SK-N-MC (cell line): ENCODE measurements at regions not wholly inside any gene's neighbourhood (a gene's known extent, or its start where the extent isn't known, plus 50 kb on each side); places are given as distances from the start of the nearest gene placed in this dataset.
"Not testable (repeated sequence)": the region's sequence is repeated elsewhere in the genome, so short reads cannot be mapped to it uniquely, and the experiment has no call there.

Experiments
- DNase-seq: peaks from one replicate; pipeline ENCODE4 v3.0.0-alpha.2; 2011; ENCODE audit warnings: low read depth, low spot score
- H3K27ac ChIP-seq: fragments of 200-600 bp; sonication (generic); 2 replicates; pipeline ENCODE4 v1.5.1; 2016; ENCODE audit warnings: mixed run types
- H3K36me3 ChIP-seq: fragments of 200-600 bp; sonication (generic); 2 replicates; pipeline ENCODE4 v1.6.1; 2017; ENCODE audit warnings: antibody characterized with exemption, low read length, mixed read lengths; ENCODE audit not compliant: insufficient read depth
- H3K4me3 ChIP-seq: fragments of 200-600 bp; sonication (generic); 2 replicates; pipeline ENCODE4 v1.5.1; 2016
- H3K9ac ChIP-seq: fragments of 200-600 bp; sonication (generic); 2 replicates; pipeline ENCODE4 v1.8.0; 2017; ENCODE audit warnings: mixed run types, mixed read lengths; ENCODE audit not compliant: insufficient read length
- H3K9me3 ChIP-seq: fragments of 200-600 bp; sonication (generic); 2 replicates; pipeline ENCODE4 v1.6.1; 2017; ENCODE audit warnings: low read depth, mild to moderate bottlenecking, antibody characterized with exemption, low read length, moderate library complexity, mixed read lengths
- FOXP2 ChIP-seq: optimal IDR thresholded peaks from 2 replicates; pipeline ENCODE3; 2011; ENCODE audit warnings: mild to moderate bottlenecking, moderate library complexity; ENCODE audit not compliant: insufficient read depth; ENCODE audit errors: extremely low read length, control extremely low read depth

DNA sequence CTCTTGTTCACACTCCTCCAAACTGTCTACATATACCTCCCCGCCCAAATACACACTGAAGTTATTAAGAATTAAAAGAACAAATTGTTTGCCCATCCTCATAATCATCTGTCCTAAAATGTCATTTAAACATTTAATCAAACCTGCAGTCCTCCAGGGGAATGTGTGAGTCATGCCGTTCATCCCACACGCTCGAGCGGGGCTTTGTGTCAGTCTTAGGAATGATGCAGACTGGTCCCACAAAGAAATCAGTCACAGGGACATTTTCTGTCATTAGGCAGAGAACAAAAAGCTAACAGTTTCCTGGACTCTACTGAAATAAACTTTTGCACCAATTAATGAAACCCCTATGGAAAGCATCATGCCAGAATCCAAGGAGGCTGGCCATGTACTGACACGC lies 194.6 kb downstream of the ZNF92 start:
- DNase-seq = not testable (repeated sequence)

DNA sequence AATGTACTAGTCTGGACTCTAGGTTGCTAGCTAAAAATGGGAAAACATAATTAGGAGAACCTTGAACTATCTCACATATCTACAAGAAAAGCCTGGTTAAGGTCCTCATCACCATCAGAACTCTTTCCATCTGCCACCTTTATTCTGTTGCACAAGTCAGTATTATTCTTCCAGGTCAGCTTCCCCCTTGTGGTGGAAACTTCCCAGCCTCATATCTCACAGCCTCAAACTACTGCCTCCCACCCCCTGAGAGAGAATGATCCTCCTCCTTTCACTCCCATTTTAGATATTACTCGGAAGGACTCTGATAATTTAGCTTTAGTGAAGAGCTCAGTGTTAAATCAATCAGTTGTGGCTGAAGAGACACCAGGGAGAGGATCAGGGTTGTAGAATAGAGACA lies 197.3 kb downstream of the ZNF92 start:
- not testable (repeated sequence) for H3K27ac ChIP-seq, H3K9me3 ChIP-seq, H3K9ac ChIP-seq, DNase-seq, H3K4me3 ChIP-seq, H3K36me3 ChIP-seq

More for the DNA sequence above, 194.6 kb downstream of the ZNF92 start:
- not testable (repeated sequence) for H3K27ac ChIP-seq, H3K4me3 ChIP-seq, H3K9me3 ChIP-seq, H3K9ac ChIP-seq, H3K36me3 ChIP-seq

DNA sequence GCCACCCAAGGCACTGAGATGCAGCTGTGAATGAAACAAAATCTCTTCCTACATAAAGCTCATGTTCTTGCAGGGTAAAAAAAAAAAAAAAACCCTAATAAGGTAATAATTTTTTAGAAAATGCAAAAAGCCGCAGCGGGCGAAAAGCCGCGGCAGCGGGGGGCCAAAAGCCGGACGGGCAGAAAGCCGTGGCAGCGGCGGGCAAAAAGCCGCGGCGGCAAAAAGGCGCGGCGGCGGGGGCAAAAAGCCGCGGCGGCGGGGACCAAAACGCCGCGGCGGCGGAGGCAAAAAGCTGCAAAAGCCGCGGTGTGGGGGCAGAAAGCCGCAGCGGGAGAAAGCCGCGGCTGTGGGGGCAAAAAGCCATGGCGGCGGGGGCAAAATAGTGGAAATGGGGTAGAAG lies 198.9 kb downstream of the ZNF92 start:
- not testable (repeated sequence) for DNase-seq, H3K27ac ChIP-seq, H3K36me3 ChIP-seq, H3K9me3 ChIP-seq, H3K9ac ChIP-seq
- peak overlapping the region; percentile 47; the same call in 1 of the 2 replicates for H3K4me3 ChIP-seq

DNA sequence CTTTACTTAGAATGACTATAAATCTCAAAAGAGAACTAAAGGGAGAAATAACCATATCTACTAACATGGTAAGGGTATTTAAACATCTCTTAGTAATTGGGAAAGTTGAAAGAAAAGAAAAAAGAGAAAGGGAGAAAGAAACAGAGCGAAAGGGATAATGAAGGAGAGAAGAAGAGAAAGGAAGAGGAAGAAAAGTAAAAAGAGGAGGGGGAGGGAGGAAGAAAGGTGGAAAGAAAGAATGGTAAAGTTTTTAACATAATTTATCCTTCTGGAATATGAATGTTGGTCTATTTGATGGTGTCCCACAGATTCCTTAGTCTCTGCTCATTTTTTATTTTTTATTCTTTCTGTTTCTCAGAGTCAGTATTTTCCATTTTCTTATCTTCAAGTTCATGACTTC lies 202.7 kb downstream of the ZNF92 start:
- H3K4me3 ChIP-seq, H3K9ac ChIP-seq, H3K9me3 ChIP-seq, H3K36me3 ChIP-seq, DNase-seq, H3K27ac ChIP-seq: not testable (repeated sequence)

DNA sequence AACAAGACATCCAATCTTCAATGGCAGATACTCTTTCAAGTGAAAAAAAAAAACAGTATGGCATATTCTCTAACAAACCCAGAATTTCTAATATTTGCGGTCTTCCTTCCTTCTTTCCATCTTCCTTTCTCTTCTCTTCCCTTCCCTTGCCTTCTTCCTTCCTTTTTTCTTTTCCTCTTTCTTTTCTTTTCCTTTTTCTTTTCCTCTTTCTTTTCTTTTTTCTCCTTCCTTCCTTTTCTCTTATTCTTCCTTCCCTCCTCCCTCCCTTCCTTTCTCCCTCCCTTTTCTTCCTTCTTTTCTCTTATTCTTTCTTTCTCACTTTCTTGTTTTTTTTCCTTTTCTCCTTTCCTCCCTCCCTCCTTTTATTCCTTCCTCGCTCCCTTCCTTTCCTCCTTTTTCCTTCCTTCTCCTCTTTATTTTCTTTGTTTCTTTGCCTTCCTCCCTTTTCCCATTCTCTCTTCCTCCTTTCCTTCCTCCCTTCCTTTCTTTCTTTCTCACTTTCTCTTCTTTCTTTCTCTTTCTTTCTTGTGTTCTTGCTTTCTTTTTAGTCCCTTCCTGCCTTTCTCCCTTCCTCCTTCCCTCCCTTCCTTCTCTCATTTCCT lies 209.0 kb downstream of the ZNF92 start:
- not testable (repeated sequence) for H3K27ac ChIP-seq, H3K9ac ChIP-seq, H3K9me3 ChIP-seq, H3K4me3 ChIP-seq, DNase-seq, H3K36me3 ChIP-seq

DNA sequence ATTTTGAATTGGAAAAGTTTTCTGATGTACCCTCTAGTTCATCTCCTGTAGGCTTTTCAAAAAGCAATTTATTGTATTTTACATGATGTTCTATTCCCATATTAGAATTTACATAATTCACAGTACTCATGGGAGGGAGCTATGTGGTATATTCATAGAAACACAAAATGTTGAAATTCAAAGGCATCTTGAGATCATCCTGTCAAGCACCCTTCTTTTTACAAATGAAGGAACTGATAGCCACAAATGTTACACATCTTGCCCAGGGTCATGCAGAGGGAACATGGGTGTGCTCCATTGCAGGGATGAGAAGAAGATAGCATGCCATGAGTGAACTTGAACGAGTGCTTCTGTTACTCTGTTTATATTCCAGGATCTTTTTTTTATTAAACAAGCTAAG lies 228.8 kb downstream of the ZNF92 start:
- not testable (repeated sequence) for H3K4me3 ChIP-seq, H3K36me3 ChIP-seq, DNase-seq, H3K9ac ChIP-seq, H3K27ac ChIP-seq, H3K9me3 ChIP-seq

DNA sequence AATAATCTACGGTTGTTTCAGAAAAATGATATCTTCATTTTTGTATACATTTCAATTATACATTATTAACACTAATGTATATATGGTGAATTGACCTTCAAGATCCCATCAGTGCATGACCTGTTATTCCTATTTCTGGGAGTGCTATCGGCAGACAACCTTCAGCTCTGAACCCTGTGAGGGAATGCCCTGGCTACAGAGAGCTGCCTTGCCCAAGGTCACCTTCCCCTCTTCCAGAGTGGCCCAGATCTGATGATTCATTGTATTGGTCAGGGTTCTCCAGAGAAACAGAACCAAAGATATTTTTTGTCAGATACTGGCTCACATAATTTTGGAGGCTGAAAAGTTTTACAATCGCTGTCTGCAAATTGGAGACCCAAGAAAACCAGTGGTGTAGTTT lies 235.5 kb downstream of the ZNF92 start:
- H3K9ac ChIP-seq = no peak overlapping the region
- no peaks in the 10 kb centered on the region for H3K36me3 ChIP-seq
- no peak for TF ChIP-seq FOXP2
- no peaks in the 10 kb centered on the region for H3K9me3 ChIP-seq
- H3K4me3 ChIP-seq = no peak overlapping the region
- H3K27ac ChIP-seq = no peak overlapping the region
- no peak for DNase-seq

DNA sequence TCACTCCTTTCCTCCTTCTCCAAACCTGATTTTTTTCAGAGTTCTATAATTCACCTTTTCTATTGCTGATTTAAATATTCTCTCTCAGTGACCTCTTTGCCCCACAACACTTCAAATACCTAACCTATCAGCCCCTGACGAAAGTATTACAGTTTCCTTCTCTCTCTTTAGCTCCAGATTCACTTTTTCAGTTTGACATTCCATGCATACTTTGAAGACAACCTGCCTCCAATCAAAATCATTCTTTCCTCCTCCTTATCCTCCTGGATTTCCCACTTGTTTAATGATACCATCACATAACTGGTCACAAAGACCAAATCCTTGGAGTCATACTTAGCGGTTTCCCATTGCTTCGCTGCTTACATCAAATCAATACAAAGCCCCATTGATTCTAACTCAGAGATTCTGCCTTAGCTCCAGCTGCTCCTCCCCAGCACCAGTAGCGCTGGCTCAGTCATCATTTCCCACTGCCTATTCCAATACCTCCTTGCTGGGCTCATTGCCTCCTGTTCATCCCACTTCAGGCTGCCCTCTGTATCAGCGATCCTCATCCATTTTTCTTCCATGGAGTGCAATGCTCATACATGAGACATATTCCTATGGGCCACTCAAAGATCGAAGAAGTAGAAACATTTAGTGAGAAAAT lies 240.1 kb downstream of the ZNF92 start:
- H3K9me3 ChIP-seq, H3K36me3 ChIP-seq, H3K4me3 ChIP-seq, DNase-seq, H3K27ac ChIP-seq, H3K9ac ChIP-seq: not testable (repeated sequence)

DNA sequence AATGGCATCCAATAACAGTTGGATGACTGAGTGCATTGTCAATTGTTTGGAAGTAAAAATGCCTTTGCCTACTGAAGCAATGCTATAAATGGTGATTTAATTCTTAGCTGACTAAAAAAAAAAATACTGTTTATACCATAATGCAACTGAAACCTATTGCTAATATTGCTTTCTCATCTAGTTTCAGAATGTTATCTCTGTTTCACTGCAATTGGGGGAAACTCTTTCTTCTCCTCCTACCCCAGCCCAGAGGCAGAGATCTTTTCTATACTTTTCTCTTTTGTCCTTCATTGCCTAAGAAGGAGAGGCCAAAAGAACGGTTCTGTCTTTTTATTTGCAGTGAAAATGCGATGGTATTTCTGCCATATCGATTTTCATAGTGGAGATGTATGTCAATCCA lies 242.5 kb downstream of the ZNF92 start:
- not testable (repeated sequence) for DNase-seq, H3K9me3 ChIP-seq, H3K27ac ChIP-seq, H3K4me3 ChIP-seq, H3K36me3 ChIP-seq, H3K9ac ChIP-seq

DNA sequence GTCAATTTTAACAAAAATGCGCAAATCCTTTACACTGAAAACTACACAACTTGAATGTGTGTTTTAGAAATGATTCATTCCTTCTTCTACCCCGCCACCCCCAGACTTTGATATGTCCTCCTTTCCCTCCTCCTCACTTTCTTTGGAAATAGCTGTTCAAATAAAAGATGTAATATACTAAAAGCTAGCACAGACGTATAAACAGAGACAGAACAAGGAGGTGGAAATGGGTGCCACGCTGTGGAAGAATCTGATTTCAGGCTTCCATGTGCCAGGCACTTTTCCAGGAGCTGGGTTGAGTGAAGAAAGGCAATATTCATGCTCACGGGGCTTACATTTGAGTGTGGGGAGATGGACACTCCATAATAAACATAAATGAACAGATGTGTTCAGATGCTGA lies 246.6 kb downstream of the ZNF92 start:
- H3K9ac ChIP-seq, DNase-seq, H3K27ac ChIP-seq, H3K9me3 ChIP-seq, H3K4me3 ChIP-seq, H3K36me3 ChIP-seq: not testable (repeated sequence)

DNA sequence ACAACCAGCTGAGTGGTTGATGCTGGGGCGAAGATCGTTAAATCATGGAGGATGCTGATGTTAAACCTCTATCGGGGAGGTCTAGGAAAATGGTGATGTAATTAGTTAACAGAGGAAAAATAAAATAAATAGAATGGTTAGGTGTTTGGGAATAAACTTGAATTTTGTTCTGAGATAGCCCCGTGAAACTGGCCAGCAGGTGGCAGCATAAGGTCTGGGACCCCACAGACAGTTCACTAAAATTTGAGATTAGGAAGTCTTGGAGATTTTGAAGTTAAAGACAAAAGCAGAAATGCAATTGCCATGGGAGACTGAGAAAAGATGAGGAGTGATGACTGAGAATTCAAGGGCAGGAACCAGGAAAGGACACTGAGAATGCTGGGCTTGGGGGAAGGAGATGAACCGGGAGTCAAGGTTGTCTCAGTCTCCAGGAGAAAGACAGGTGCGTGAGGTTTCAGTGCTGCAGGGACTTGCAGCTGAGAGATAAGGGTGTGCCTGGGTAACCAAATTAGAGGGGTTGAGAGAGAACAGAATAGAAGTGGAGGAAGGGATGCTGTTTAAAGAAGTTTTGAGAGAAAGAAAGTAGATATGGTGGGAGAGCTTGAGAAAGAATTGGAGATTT lies 248.0 kb downstream of the ZNF92 start:
- not testable (repeated sequence) for H3K9ac ChIP-seq, DNase-seq

DNA sequence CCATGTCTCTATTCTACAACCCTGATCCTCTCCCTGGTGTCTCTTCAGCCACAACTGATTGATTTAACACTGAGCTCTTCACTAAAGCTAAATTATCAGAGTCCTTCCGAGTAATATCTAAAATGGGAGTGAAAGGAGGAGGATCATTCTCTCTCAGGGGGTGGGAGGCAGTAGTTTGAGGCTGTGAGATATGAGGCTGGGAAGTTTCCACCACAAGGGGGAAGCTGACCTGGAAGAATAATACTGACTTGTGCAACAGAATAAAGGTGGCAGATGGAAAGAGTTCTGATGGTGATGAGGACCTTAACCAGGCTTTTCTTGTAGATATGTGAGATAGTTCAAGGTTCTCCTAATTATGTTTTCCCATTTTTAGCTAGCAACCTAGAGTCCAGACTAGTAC lies 241.6 kb upstream of the VKORC1L1 start:
- not testable (repeated sequence) for DNase-seq, H3K27ac ChIP-seq, H3K9ac ChIP-seq, H3K4me3 ChIP-seq, H3K9me3 ChIP-seq, H3K36me3 ChIP-seq

More for the DNA sequence above, 248.0 kb downstream of the ZNF92 start:
- H3K36me3 ChIP-seq, H3K4me3 ChIP-seq, H3K27ac ChIP-seq, H3K9me3 ChIP-seq: not testable (repeated sequence)

DNA sequence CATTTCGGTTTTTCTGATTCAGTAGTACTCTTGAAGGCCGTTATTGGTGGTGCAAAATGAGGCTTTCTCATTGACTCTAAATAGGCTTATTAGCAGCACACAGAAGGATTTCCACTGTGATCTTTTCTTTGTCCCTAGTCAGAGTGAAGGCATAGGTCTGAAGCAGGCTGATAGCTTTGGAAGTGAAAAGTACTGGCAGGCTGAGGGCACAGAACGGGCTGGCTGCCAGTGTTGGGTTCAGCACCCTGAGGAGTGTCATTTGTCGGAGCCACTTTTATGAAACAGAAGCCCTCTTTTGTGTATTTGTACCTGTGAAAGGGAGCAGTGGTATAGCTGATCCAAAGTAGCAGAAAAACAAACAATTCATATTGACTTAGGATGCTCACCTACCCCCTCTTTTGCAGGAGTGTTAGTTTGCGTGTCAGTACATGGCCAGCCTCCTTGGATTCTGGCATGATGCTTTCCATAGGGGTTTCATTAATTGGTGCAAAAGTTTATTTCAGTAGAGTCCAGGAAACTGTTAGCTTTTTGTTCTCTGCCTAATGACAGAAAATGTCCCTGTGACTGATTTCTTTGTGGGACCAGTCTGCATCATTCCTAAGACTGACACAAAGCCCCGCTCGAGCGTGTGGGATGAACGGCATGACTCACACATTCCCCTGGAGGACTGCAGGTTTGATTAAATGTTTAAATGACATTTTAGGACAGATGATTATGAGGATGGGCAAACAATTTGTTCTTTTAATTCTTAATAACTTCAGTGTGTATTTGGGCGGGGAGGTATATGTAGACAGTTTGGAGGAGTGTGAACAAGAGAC lies 239.1 kb upstream of the VKORC1L1 start:
- not testable (repeated sequence) for H3K4me3 ChIP-seq, H3K27ac ChIP-seq, H3K36me3 ChIP-seq, DNase-seq, H3K9me3 ChIP-seq, H3K9ac ChIP-seq

DNA sequence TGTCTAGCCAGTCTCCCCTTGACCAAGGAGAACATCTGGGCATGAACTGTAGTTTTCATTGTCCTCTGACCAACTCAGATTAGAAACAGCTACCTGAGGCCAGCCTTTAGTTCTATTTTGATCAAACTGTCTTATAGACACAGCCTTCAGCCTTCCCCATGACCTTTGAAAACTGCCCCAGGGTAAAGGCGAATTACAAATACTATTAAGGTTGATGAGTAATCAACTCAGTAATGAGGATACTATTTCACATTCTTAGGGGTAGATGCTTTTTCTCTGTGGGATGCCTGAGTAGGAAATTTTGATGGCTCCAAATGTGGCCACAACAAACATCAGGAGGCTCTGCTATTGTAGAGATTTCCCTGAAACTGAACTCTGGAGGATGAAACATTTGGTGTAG lies 234.0 kb upstream of the VKORC1L1 start:
- not testable (repeated sequence) for DNase-seq, H3K9me3 ChIP-seq, H3K9ac ChIP-seq, H3K27ac ChIP-seq, H3K4me3 ChIP-seq, H3K36me3 ChIP-seq
